AG08396 (cell line): ENCODE measurements at regions not wholly inside any gene's neighbourhood (a gene's known extent, or its start where the extent isn't known, plus 50 kb on each side); places are given as distances from the start of the nearest gene placed in this dataset.
"Not testable (repeated sequence)": the region's sequence is repeated elsewhere in the genome, so short reads cannot be mapped to it uniquely, and the experiment has no call there.

Experiments used
- DNase-seq: peaks from one replicate; pipeline ENCODE4 v3.0.0; 2012; ENCODE audit warnings: low spot score, mixed read lengths

- DNase-seq, result no peak
These were observed 2102.7 kb upstream of the WWC1 start for GRCh38 chr5:166188501-166189325.

- no peak for DNase-seq
These were observed 2098.7 kb upstream of the WWC1 start for GRCh38 chr5:166192696-166193095.

GRCh38 chr5:166195981-166196380 lies 2095.5 kb upstream of the WWC1 start:
- DNase-seq, result no peak

GRCh38 chr5:166200532-166200931 lies 2090.9 kb upstream of the WWC1 start:
- DNase-seq, result no peak

- DNase-seq, result no peak
These were observed 2079.8 kb upstream of the WWC1 start for GRCh38 chr5:166211640-166212039.

- no peak for DNase-seq
These were observed 2055.1 kb upstream of the WWC1 start for GRCh38 chr5:166236327-166236726.

GRCh38 chr5:166240705-166241104 lies 2050.7 kb upstream of the WWC1 start:
- no peak for DNase-seq

GRCh38 chr5:166245556-166245955 lies 2045.9 kb upstream of the WWC1 start:
- no peak for DNase-seq

GRCh38 chr5:166251786-166252185 lies 2039.7 kb upstream of the WWC1 start:
- DNase-seq, result no peak

GRCh38 chr5:166257661-166258060 lies 2033.8 kb upstream of the WWC1 start:
- DNase-seq, result no peak

- no peak for DNase-seq
These were observed 2029.0 kb upstream of the WWC1 start for GRCh38 chr5:166262395-166262794.

GRCh38 chr5:166267907-166268306 lies 2023.5 kb upstream of the WWC1 start:
- DNase-seq, result no peak

- DNase-seq, result no peak
These were observed 2020.7 kb upstream of the WWC1 start for GRCh38 chr5:166270712-166271111.

GRCh38 chr5:166276006-166276405 lies 2015.4 kb upstream of the WWC1 start:
- DNase-seq, result no peak

- no peak for DNase-seq
These were observed 2011.6 kb upstream of the WWC1 start for GRCh38 chr5:166279828-166280227.

GRCh38 chr5:166281433-166281832 lies 2010.0 kb upstream of the WWC1 start:
- no peak for DNase-seq

- no peak for DNase-seq
These were observed 2008.5 kb upstream of the WWC1 start for GRCh38 chr5:166282939-166283338.

GRCh38 chr5:166285361-166285760 lies 2006.1 kb upstream of the WWC1 start:
- no peak for DNase-seq

- no peak for DNase-seq
These were observed 2004.6 kb upstream of the WWC1 start for GRCh38 chr5:166286832-166287231.

GRCh38 chr5:166287866-166288265 lies 2003.6 kb upstream of the WWC1 start:
- DNase-seq, result no peak

- DNase-seq, result not testable (repeated sequence)
These were observed 1999.6 kb upstream of the WWC1 start for GRCh38 chr5:166291800-166292199.

GRCh38 chr5:166293892-166294291 lies 1997.6 kb upstream of the WWC1 start:
- DNase-seq, result no peak

- DNase-seq, result no peak
These were observed 1989.3 kb upstream of the WWC1 start for GRCh38 chr5:166302166-166302565.

- DNase-seq, result no peak
These were observed 1974.0 kb upstream of the WWC1 start for GRCh38 chr5:166317425-166317824.
